BJ (cell line): ENCODE measurements at regions not wholly inside any gene's neighbourhood (a gene's known extent, or its start where the extent isn't known, plus 50 kb on each side); places are given as distances from the start of the nearest gene placed in this dataset.

Experiments
- CTCF ChIA-PET: fragments of 350-600 bp; formaldehyde crosslinking; extraction: SDS; loops from one replicate; lab custom pipeline; 2021; ENCODE audit warnings: antibody characterized with exemption, inconsistent platforms; lab: Yijun Ruan, JAX
- POLR2A ChIA-PET: fragments of 300-600 bp; sonication (Branson Sonifier 250); formaldehyde crosslinking; extraction: SDS; loops from one replicate; lab custom pipeline; 2021; ENCODE audit warnings: antibody characterized with exemption; lab: Charles Lee
- DNase-seq: peaks from one replicate; pipeline ENCODE4 v3.0.0-alpha.2; 2011; ENCODE audit warnings: low read depth
- H3K27me3 ChIP-seq: 2 replicates; pipeline ENCODE4 v1.6.0; 2011; ENCODE audit warnings: low read length; ENCODE audit not compliant: control insufficient read depth, insufficient read depth
- H3K36me3 ChIP-seq: 2 replicates; pipeline ENCODE4 v1.5.1; 2011; ENCODE audit warnings: low read length; ENCODE audit not compliant: control insufficient read depth, insufficient read depth
- H3K4me3 ChIP-seq: 2 replicates; pipeline ENCODE4 v1.5.1; 2011; ENCODE audit warnings: low read depth, mild to moderate bottlenecking, control low read depth, low read length
- CTCF ChIP-seq: IDR thresholded peaks from 2 replicates; pipeline ENCODE4 v1.5.1; 2011; ENCODE audit warnings: low read depth, mild to moderate bottlenecking, control low read depth, inconsistent platforms, low read length, moderate library complexity; ENCODE audit not compliant: insufficient read depth

- H3K27me3 ChIP-seq = no peaks in the 10 kb centered on the region
- TF ChIP-seq CTCF = no peak
- POLR2A ChIA-PET = no interaction called here
- CTCF ChIA-PET = no interaction called here
- no peak overlapping the region for H3K4me3 ChIP-seq
- H3K36me3 ChIP-seq = no peaks in the 10 kb centered on the region
- DNase-seq = no peak
Observed at GRCh38 chr9:81772144-81772543, 82.8 kb upstream of the TLE1 start.

- no peak for TF ChIP-seq CTCF
- no peaks in the 10 kb centered on the region for H3K27me3 ChIP-seq
- H3K4me3 ChIP-seq = no peak overlapping the region
- no peak for DNase-seq
- POLR2A ChIA-PET = no interaction called here
- H3K36me3 ChIP-seq = no peaks in the 10 kb centered on the region
- CTCF ChIA-PET = no interaction called here
Observed at GRCh38 chr9:81776390-81776789, 87.0 kb upstream of the TLE1 start.

- no peak for TF ChIP-seq CTCF
- Histone ChIP-seq H3K36me3 (no peaks in the 10 kb centered on the region), H3K4me3 (no peak overlapping the region), H3K27me3 (no peaks in the 10 kb centered on the region)
- DNase-seq = no peak
- ChIA-PET POLR2A (no interaction called here), CTCF (no interaction called here)
Observed at GRCh38 chr9:81776834-81777233, 87.5 kb upstream of the TLE1 start.

GRCh38 chr9:81777482-81777881 is 88.1 kb upstream of the TLE1 start:
- POLR2A ChIA-PET = no interaction called here
- CTCF ChIA-PET = no interaction called here
- no peak for TF ChIP-seq CTCF
- DNase-seq = no peak
- Histone ChIP-seq H3K4me3 (no peak overlapping the region), H3K36me3 (no peaks in the 10 kb centered on the region), H3K27me3 (no peaks in the 10 kb centered on the region)

- H3K4me3 ChIP-seq = no peak overlapping the region
- no peak for TF ChIP-seq CTCF
- ChIA-PET CTCF (interaction anchor here (0.6 to 1.8 kb wide), 3 partner anchors 9 to 393 kb away, joined by 3 to 4 read pairs (median 4); no protein-coding TSS in a partner anchor), POLR2A (no interaction called here)
- H3K27me3 ChIP-seq = no peaks in the 10 kb centered on the region
- no peak for DNase-seq
- no peaks in the 10 kb centered on the region for H3K36me3 ChIP-seq
Observed at GRCh38 chr9:81782313-81782995, 93.1 kb upstream of the TLE1 start.
